SU-DHL-6 (cell line): ENCODE measurements at regions not wholly inside any gene's neighbourhood (a gene's known extent, or its start where the extent isn't known, plus 50 kb on each side); places are given as distances from the start of the nearest gene placed in this dataset.

Experiments used
- EZH2phosphoT487 ChIP-seq: fragments of 200-600 bp; sonication (generic), shearing (Covaris generic); conservative IDR thresholded peaks from 2 replicates; pipeline ENCODE4 v1.6.1; 2018; ENCODE audit warnings: mild to moderate bottlenecking, antibody characterized with exemption, low read length, moderate library complexity, mixed read lengths
- TF ChIP-seq, protein P1 (sequence below): fragments of 200-600 bp; sonication (generic); IDR thresholded peaks from one replicate; pipeline ENCODE4 v1.5.1; 2017; ENCODE audit warnings: antibody characterized with exemption, mild to moderate bottlenecking, low read length, moderate library complexity; ENCODE audit not compliant: insufficient read depth, poor library complexity, severe bottlenecking

DNA sequence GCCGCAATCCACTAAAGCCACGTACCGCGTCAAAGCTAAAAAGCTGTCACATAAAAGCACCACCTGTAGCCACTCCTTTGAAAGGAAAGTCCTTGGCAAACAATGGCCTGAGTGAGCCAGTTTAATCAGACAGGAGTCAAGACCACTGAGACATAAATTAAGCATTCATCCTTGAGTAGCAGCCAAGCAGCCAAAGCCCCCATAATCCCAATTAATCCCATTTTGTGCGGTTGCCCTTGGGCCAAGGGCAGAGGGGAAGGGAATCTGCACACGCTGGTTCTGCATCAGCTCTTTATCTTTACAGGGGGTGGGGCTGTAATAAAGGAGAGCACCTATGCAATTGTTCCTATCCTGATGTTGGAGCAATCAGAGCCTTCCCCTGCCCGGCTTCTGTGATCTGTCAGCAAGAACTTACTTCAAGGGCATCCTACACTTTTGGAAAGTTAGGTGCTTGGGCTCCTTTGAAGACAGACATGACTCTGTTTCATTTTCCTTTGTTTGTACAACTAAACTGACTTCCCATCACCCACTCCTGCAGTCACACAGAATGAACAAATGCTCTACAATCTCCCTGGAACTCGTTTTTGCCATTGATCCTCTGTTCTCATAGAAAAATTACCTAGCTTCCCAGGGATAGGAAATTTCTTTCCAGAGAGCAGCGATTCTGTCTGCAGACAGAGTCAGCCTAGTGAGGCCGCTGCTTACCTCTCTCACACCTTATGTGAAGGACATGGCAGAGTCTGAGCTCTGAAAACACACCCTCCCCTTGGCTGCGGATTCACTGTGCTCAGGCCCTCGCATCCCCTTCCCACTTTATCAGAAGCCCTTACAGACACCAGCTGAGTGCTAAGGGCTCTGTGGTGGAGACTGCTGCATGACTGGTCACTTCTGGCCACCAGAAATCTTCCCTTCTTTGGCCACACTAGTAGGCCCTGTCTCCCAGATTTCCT lies 116.2 kb upstream of the TBCA start:
- TF ChIP-seq, protein P1, sequence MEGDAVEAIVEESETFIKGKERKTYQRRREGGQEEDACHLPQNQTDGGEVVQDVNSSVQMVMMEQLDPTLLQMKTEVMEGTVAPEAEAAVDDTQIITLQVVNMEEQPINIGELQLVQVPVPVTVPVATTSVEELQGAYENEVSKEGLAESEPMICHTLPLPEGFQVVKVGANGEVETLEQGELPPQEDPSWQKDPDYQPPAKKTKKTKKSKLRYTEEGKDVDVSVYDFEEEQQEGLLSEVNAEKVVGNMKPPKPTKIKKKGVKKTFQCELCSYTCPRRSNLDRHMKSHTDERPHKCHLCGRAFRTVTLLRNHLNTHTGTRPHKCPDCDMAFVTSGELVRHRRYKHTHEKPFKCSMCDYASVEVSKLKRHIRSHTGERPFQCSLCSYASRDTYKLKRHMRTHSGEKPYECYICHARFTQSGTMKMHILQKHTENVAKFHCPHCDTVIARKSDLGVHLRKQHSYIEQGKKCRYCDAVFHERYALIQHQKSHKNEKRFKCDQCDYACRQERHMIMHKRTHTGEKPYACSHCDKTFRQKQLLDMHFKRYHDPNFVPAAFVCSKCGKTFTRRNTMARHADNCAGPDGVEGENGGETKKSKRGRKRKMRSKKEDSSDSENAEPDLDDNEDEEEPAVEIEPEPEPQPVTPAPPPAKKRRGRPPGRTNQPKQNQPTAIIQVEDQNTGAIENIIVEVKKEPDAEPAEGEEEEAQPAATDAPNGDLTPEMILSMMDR, result no peak
- no peak for TF ChIP-seq EZH2phosphoT487
